Endodermal cell (in vitro differentiated cells): ENCODE measurements at regions not wholly inside any gene's neighbourhood (a gene's known extent, or its start where the extent isn't known, plus 50 kb on each side); places are given as distances from the start of the nearest gene placed in this dataset.
"Not testable (repeated sequence)": the region's sequence is repeated elsewhere in the genome, so short reads cannot be mapped to it uniquely, and the experiment has no call there.

Experiments
- DNase-seq: peaks from one replicate; pipeline ENCODE4 v3.0.0-alpha.2; 2017
- H3K27ac ChIP-seq: 2 replicates; pipeline ENCODE4 v1.5.1; 2013; ENCODE audit warnings: mild to moderate bottlenecking, low read depth, low read length, moderate library complexity
- H3K27me3 ChIP-seq: 2 replicates; pipeline ENCODE4 v1.6.1; 2013; ENCODE audit warnings: mild to moderate bottlenecking, low read length, moderate library complexity; ENCODE audit not compliant: insufficient read depth, control insufficient read depth, poor library complexity, severe bottlenecking
- H3K36me3 ChIP-seq: 2 replicates; pipeline ENCODE4 v1.7.0; 2013; ENCODE audit warnings: mild to moderate bottlenecking, low read length, moderate library complexity; ENCODE audit not compliant: control insufficient read depth, insufficient read depth
- H3K4me1 ChIP-seq: one replicate; pipeline ENCODE4 v1.7.0; 2013; ENCODE audit warnings: low read length; ENCODE audit not compliant: control insufficient read depth, insufficient read depth
- H3K4me3 ChIP-seq: 2 replicates; pipeline ENCODE4 v1.5.1; 2013; ENCODE audit warnings: mild to moderate bottlenecking, low read length, moderate library complexity
- H3K9ac ChIP-seq: 2 replicates; pipeline ENCODE4 v1.6.1; 2013; ENCODE audit warnings: mild to moderate bottlenecking, low read length, moderate library complexity; ENCODE audit not compliant: poor library complexity, severe bottlenecking; ENCODE audit errors: extremely low read depth
- H3K9me3 ChIP-seq: 2 replicates; pipeline ENCODE4 v1.6.1; 2013; ENCODE audit warnings: mild to moderate bottlenecking, low read length, moderate library complexity; ENCODE audit not compliant: control insufficient read depth
- H3K27ac Mint-ChIP-seq: 2 replicates; pipeline ENCODE4 v1.8.0; 2020; ENCODE audit warnings: mixed read lengths
- H3K27me3 Mint-ChIP-seq: 2 replicates; pipeline ENCODE4 v1.8.0; 2021; ENCODE audit warnings: mild to moderate bottlenecking, mixed read lengths; ENCODE audit not compliant: insufficient read depth
- H3K36me3 Mint-ChIP-seq: 2 replicates; pipeline ENCODE4 v1.8.0; 2020; ENCODE audit warnings: low read depth, mixed read lengths
- H3K4me1 Mint-ChIP-seq: 2 replicates; pipeline ENCODE4 v1.8.0; 2020; ENCODE audit warnings: mixed read lengths
- H3K4me3 Mint-ChIP-seq: 2 replicates; pipeline ENCODE4 v1.8.0; 2020; ENCODE audit warnings: mild to moderate bottlenecking, moderate library complexity, mixed read lengths
- H3K9me3 Mint-ChIP-seq: 2 replicates; pipeline ENCODE4 v1.8.0; 2020; ENCODE audit warnings: mild to moderate bottlenecking, mixed read lengths
- CTCF ChIP-seq: fragments of 200-600 bp; sonication (generic); conservative IDR thresholded peaks from 2 replicates; pipeline ENCODE4 v1.5.0; 2021; ENCODE audit warnings: antibody characterized with exemption, mild to moderate bottlenecking
- WGBS, 2 experiments: methylation state at CpG; one replicate each; pipeline versions ENCODE4 v1.1.5 to v1.1.7; 2013; ENCODE audit warnings: missing lambda C conversion rate in 2 of 2, mixed read lengths in 1 of 2; ENCODE audit not compliant: insufficient coverage in 1 of 2, insufficient read length in 1 of 2; 5-methylcytosine and 5-hydroxymethylcytosine counted together

GRCh38 chr5:117615226-117615625 lies 1040.6 kb upstream of the SEMA6A start:
- no peak overlapping the region for H3K4me3 Mint-ChIP-seq
- TF ChIP-seq CTCF = no peak
- Histone ChIP-seq H3K4me1 (no peaks in the 10 kb centered on the region), H3K9me3 (no peaks in the 10 kb centered on the region), H3K4me3 (no peak overlapping the region), H3K27me3 (no peaks in the 10 kb centered on the region), H3K36me3 (no peaks in the 10 kb centered on the region), H3K27ac (no peak overlapping the region), H3K9ac (no peak overlapping the region)
- H3K9me3 Mint-ChIP-seq = peaks cover 5% of the 10 kb centered on the region
- H3K27me3 Mint-ChIP-seq = no peaks in the 10 kb centered on the region
- no peaks in the 10 kb centered on the region for H3K4me1 Mint-ChIP-seq
- no peak for DNase-seq
- no peaks in the 10 kb centered on the region for H3K36me3 Mint-ChIP-seq
- no peak overlapping the region for H3K27ac Mint-ChIP-seq

GRCh38 chr5:117614408-117614807 lies 1039.8 kb upstream of the SEMA6A start:
- no peaks in the 10 kb centered on the region for H3K36me3 ChIP-seq
- H3K9me3 ChIP-seq = no peaks in the 10 kb centered on the region
- no peak overlapping the region for H3K9ac ChIP-seq
- H3K9me3 Mint-ChIP-seq = peaks cover 10% of the 10 kb centered on the region
- H3K4me1 Mint-ChIP-seq = no peaks in the 10 kb centered on the region
- H3K27me3 Mint-ChIP-seq = no peaks in the 10 kb centered on the region
- no peak overlapping the region for H3K27ac ChIP-seq
- WGBS, 2 experiments = 93% methylated on average over 2 of the region's 2 CpGs; no CpG with 5 or more reads in 1 of the 2 experiments
- H3K27me3 ChIP-seq = no peaks in the 10 kb centered on the region
- TF ChIP-seq CTCF = no peak
- no peak for DNase-seq
- H3K4me1 ChIP-seq = no peaks in the 10 kb centered on the region
- H3K4me3 ChIP-seq = no peak overlapping the region
- no peak overlapping the region for H3K4me3 Mint-ChIP-seq
- no peaks in the 10 kb centered on the region for H3K36me3 Mint-ChIP-seq
- H3K27ac Mint-ChIP-seq = no peak overlapping the region

- Mint-ChIP-seq H3K36me3 (no peaks in the 10 kb centered on the region), H3K9me3 (peaks cover 11% of the 10 kb centered on the region), H3K4me3 (no peak overlapping the region), H3K27ac (no peak overlapping the region), H3K27me3 (no peaks in the 10 kb centered on the region), H3K4me1 (no peaks in the 10 kb centered on the region)
- TF ChIP-seq CTCF = no peak
- no peak for DNase-seq
- no peaks in the 10 kb centered on the region for H3K9me3 ChIP-seq
- no peak overlapping the region for H3K4me3 ChIP-seq
- no peak overlapping the region for H3K9ac ChIP-seq
- WGBS, 2 experiments = 89% methylated on average over 2 of the region's 2 CpGs; no CpG with 5 or more reads in 1 of the 2 experiments
- no peaks in the 10 kb centered on the region for H3K36me3 ChIP-seq
- no peaks in the 10 kb centered on the region for H3K4me1 ChIP-seq
- no peaks in the 10 kb centered on the region for H3K27me3 ChIP-seq
- no peak overlapping the region for H3K27ac ChIP-seq
Measured at GRCh38 chr5:117604845-117605244, 1030.2 kb upstream of the SEMA6A start.

GRCh38 chr5:117599811-117600210 lies 1025.2 kb upstream of the SEMA6A start:
- H3K36me3 Mint-ChIP-seq, DNase-seq, H3K27ac Mint-ChIP-seq, H3K4me1 ChIP-seq, H3K9me3 ChIP-seq, H3K4me1 Mint-ChIP-seq, H3K36me3 ChIP-seq, H3K27ac ChIP-seq, H3K9ac ChIP-seq, H3K4me3 Mint-ChIP-seq, H3K27me3 Mint-ChIP-seq, H3K4me3 ChIP-seq, H3K27me3 ChIP-seq: not testable (repeated sequence)
- H3K9me3 Mint-ChIP-seq = peaks cover 12% of the 10 kb centered on the region
- WGBS, 2 experiments = 91% methylated on average over 25 of the region's 36 CpGs; no CpG with 5 or more reads in 1 of the 2 experiments
